ENCODE measurements at regions not wholly inside any gene's neighbourhood (a gene's known extent, or its start where the extent isn't known, plus 50 kb on each side); places are given as distances from the start of the nearest gene placed in this dataset.

DNA sequence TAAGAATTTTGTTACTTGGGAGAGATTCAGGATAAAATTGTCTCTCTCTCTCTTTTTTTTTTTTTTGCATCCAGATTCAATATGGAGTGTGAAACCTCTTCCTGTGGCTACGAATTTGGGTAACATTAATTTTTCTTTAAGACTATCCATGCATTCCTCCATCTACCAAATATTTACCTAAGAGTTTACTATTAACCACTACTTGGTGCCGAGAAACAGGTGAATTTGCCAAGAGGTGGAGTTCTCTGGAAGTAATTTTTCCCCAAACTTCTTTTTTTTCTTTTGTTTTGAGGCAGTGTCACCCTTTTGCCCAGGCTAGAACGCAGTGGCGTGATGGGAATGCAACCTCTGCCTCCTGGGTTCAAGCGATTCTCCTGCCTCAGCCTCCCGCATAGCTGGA, 206.3 kb upstream of the VLDLR start:
- DNase-seq (no peak), ATAC-seq (replicated peaks in 1 of 4) (no peak)
- WGBS (ENCODE audit: insufficient coverage): 100% methylated on average over 3 of the region's 6 CpGs
- Mint-ChIP-seq H3K36me3 (no peaks in the 10 kb centered on the region), H3K27ac (no peak overlapping the region), H3K9me3 (no peaks in the 10 kb centered on the region), H3K27me3 (peaks cover 0 to 18% of the 10 kb centered on the region in 2 donors), H3K4me1 (no peaks in the 10 kb centered on the region), H3K4me3 (no peak overlapping the region)
- POLR2A ChIA-PET: no interaction called here
- H3K27me3 ChIP-seq (replicated peaks in 1 of 2; ENCODE audit: control insufficient read depth in 2 of 2, extremely low read depth in 1 of 2, insufficient read depth in 2 of 2, low read length in 1 of 2): no peaks in the 10 kb centered on the region
- no peak overlapping the region for H3K4me3 ChIP-seq (ENCODE audit: control insufficient read depth in 1 of 2, extremely low read depth in 1 of 2, low read length in 1 of 2)
- H3K27ac ChIP-seq (ENCODE audit: low read length): no peak overlapping the region
- H3K36me3 ChIP-seq (ENCODE audit: control insufficient read depth in 2 of 2, extremely low read depth in 1 of 2, insufficient read depth in 1 of 2, low read length in 1 of 2): no peaks in the 10 kb centered on the region
- no peaks in the 10 kb centered on the region for H3K4me1 ChIP-seq (ENCODE audit: control insufficient read depth in 1 of 2, extremely low read depth in 1 of 2, insufficient read depth in 2 of 2, low read length in 2 of 2)
- no peaks in the 10 kb centered on the region for H3K9me3 ChIP-seq
- CTCF ChIA-PET: no interaction called here

- Histone ChIP-seq H3K4me1 (ENCODE audit: control insufficient read depth in 1 of 2, extremely low read depth in 1 of 2, insufficient read depth in 2 of 2, low read length in 2 of 2) (no peaks in the 10 kb centered on the region), H3K27me3 (replicated peaks in 1 of 2; ENCODE audit: control insufficient read depth in 2 of 2, extremely low read depth in 1 of 2, insufficient read depth in 2 of 2, low read length in 1 of 2) (no peaks in the 10 kb centered on the region), H3K9me3 (no peaks in the 10 kb centered on the region), H3K4me3 (ENCODE audit: control insufficient read depth in 1 of 2, extremely low read depth in 1 of 2, low read length in 1 of 2) (no peak overlapping the region), H3K36me3 (ENCODE audit: control insufficient read depth in 2 of 2, extremely low read depth in 1 of 2, insufficient read depth in 1 of 2, low read length in 1 of 2) (no peaks in the 10 kb centered on the region), H3K27ac (ENCODE audit: low read length) (no peak overlapping the region)
- ChIA-PET CTCF (no interaction called here), POLR2A (no interaction called here)
- Mint-ChIP-seq H3K27ac (no peak overlapping the region), H3K36me3 (no peaks in the 10 kb centered on the region), H3K4me3 (no peak overlapping the region), H3K9me3 (no peaks in the 10 kb centered on the region), H3K4me1 (no peaks in the 10 kb centered on the region), H3K27me3 (peaks cover 0 to 12% of the 10 kb centered on the region in 2 donors)
- DNase-seq (no peak), ATAC-seq (replicated peaks in 1 of 4) (no peak)
- no CpG with 5 or more reads among the region's 4 CpGs for WGBS (ENCODE audit: insufficient coverage)
Observed at GRCh38 chr9:2417730-2418129, 203.9 kb upstream of the VLDLR start.

- ATAC-seq (replicated peaks in 1 of 4) (no peak), DNase-seq (no peak)
- 50% methylated on average over 1 of the region's 2 CpGs for WGBS (ENCODE audit: insufficient coverage)
- ChIA-PET POLR2A (no interaction called here), CTCF (interaction anchor here in 1 of 2 donors (0.6 kb wide), 1 partner anchor 15 kb away, joined by 4 read pairs; no protein-coding TSS in a partner anchor)
- no peaks in the 10 kb centered on the region for H3K4me1 Mint-ChIP-seq
- H3K4me3 Mint-ChIP-seq: no peak overlapping the region
- Histone ChIP-seq H3K27ac (ENCODE audit: low read length) (no peak overlapping the region), H3K9me3 (no peaks in the 10 kb centered on the region), H3K36me3 (ENCODE audit: control insufficient read depth in 2 of 2, extremely low read depth in 1 of 2, insufficient read depth in 1 of 2, low read length in 1 of 2) (no peaks in the 10 kb centered on the region), H3K4me3 (ENCODE audit: control insufficient read depth in 1 of 2, extremely low read depth in 1 of 2, low read length in 1 of 2) (no peak overlapping the region), H3K27me3 (replicated peaks in 1 of 2; ENCODE audit: control insufficient read depth in 2 of 2, extremely low read depth in 1 of 2, insufficient read depth in 2 of 2, low read length in 1 of 2) (no peaks in the 10 kb centered on the region), H3K4me1 (ENCODE audit: control insufficient read depth in 1 of 2, extremely low read depth in 1 of 2, insufficient read depth in 2 of 2, low read length in 2 of 2) (no peaks in the 10 kb centered on the region)
- peaks cover 0 to 12% of the 10 kb centered on the region in 2 donors for H3K27me3 Mint-ChIP-seq
- no peaks in the 10 kb centered on the region for H3K36me3 Mint-ChIP-seq
- no peaks in the 10 kb centered on the region for H3K9me3 Mint-ChIP-seq
- no peak overlapping the region for H3K27ac Mint-ChIP-seq
Observed at GRCh38 chr9:2418619-2419018, 203.0 kb upstream of the VLDLR start.

DNA sequence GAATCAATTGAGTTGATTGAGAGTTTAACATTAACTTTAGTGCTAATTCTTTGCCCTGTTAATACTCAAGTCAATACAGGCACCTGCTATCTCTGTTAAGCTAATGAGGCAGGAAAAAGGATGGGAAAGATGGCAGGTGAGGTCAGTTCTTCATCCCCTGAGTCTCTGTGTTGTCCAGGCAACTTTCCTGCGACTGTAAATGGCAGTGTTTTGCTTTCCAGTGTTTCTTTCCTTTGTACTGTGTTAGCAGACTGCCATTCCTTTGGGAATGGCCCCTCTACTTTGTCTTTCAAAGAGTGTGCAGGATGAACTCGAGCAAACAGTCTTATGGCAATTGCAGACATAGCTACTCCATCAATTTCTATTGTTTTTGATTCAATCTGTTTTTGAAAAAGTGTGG, 202.2 kb upstream of the VLDLR start:
- H3K36me3 Mint-ChIP-seq: no peaks in the 10 kb centered on the region
- CTCF ChIA-PET: no interaction called here
- DNase-seq: no peak

DNA sequence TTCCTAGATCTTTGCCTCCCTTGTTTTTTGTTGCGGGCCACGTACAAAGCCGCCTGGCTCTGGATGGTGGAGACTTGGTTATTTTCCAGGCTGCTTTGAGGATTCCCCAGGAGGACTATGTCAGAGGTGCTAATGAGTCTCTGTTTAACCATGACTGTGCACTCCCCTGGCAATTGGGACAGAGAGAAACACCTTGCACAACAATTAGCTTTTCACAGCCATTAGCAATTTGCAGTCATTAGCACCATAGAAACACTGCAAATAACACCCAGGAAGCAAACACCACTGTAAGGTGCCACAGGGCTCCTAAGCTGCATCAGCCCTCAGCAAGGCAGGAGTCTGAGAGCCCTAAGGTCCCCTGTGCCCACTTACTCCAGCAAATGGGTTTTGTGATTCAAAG, 201.0 kb upstream of the VLDLR start:
- Mint-ChIP-seq H3K4me1 (no peaks in the 10 kb centered on the region), H3K27me3 (peaks cover 0 to 8% of the 10 kb centered on the region in 2 donors), H3K9me3 (no peaks in the 10 kb centered on the region), H3K36me3 (no peaks in the 10 kb centered on the region), H3K27ac (no peak overlapping the region), H3K4me3 (no peak overlapping the region)
- H3K27ac ChIP-seq (ENCODE audit: low read length): no peak overlapping the region
- H3K9me3 ChIP-seq: no peaks in the 10 kb centered on the region
- WGBS (ENCODE audit: insufficient coverage): 100% methylated on average over 3 of the region's 3 CpGs
- H3K36me3 ChIP-seq (ENCODE audit: control insufficient read depth in 2 of 2, extremely low read depth in 1 of 2, insufficient read depth in 1 of 2, low read length in 1 of 2): no peaks in the 10 kb centered on the region
- CTCF ChIA-PET: no interaction called here
- H3K4me1 ChIP-seq (ENCODE audit: control insufficient read depth in 1 of 2, extremely low read depth in 1 of 2, insufficient read depth in 2 of 2, low read length in 2 of 2): no peaks in the 10 kb centered on the region
- POLR2A ChIA-PET: no interaction called here
- H3K27me3 ChIP-seq (replicated peaks in 1 of 2; ENCODE audit: control insufficient read depth in 2 of 2, extremely low read depth in 1 of 2, insufficient read depth in 2 of 2, low read length in 1 of 2): no peaks in the 10 kb centered on the region
- DNase-seq (no peak), ATAC-seq (replicated peaks in 1 of 4) (no peak)
- no peak overlapping the region for H3K4me3 ChIP-seq (ENCODE audit: control insufficient read depth in 1 of 2, extremely low read depth in 1 of 2, low read length in 1 of 2)

More for the DNA sequence above, 202.2 kb upstream of the VLDLR start:
- Mint-ChIP-seq H3K9me3 (no peaks in the 10 kb centered on the region), H3K27me3 (peaks cover 0 to 8% of the 10 kb centered on the region in 2 donors), H3K4me3 (no peak overlapping the region), H3K27ac (no peak overlapping the region), H3K4me1 (no peaks in the 10 kb centered on the region)
- POLR2A ChIA-PET: no interaction called here
- Histone ChIP-seq H3K36me3 (ENCODE audit: control insufficient read depth in 2 of 2, extremely low read depth in 1 of 2, insufficient read depth in 1 of 2, low read length in 1 of 2) (no peaks in the 10 kb centered on the region), H3K9me3 (no peaks in the 10 kb centered on the region), H3K4me3 (ENCODE audit: control insufficient read depth in 1 of 2, extremely low read depth in 1 of 2, low read length in 1 of 2) (no peak overlapping the region), H3K27ac (ENCODE audit: low read length) (no peak overlapping the region), H3K4me1 (ENCODE audit: control insufficient read depth in 1 of 2, extremely low read depth in 1 of 2, insufficient read depth in 2 of 2, low read length in 2 of 2) (no peaks in the 10 kb centered on the region), H3K27me3 (replicated peaks in 1 of 2; ENCODE audit: control insufficient read depth in 2 of 2, extremely low read depth in 1 of 2, insufficient read depth in 2 of 2, low read length in 1 of 2) (no peaks in the 10 kb centered on the region)
- no peak for ATAC-seq (replicated peaks in 1 of 4)
- 27% methylated on average over 1 of the region's 2 CpGs for WGBS (ENCODE audit: insufficient coverage)

GRCh38 chr9:2424619-2425033, 197.0 kb upstream of the VLDLR start:
- Mint-ChIP-seq H3K27ac (no peak overlapping the region), H3K9me3 (no peaks in the 10 kb centered on the region), H3K27me3 (peaks cover 0 to 4% of the 10 kb centered on the region in 2 donors), H3K4me3 (no peak overlapping the region), H3K36me3 (no peaks in the 10 kb centered on the region), H3K4me1 (no peaks in the 10 kb centered on the region)
- Histone ChIP-seq H3K27me3 (replicated peaks in 1 of 2; ENCODE audit: control insufficient read depth in 2 of 2, extremely low read depth in 1 of 2, insufficient read depth in 2 of 2, low read length in 1 of 2) (no peaks in the 10 kb centered on the region), H3K4me1 (ENCODE audit: control insufficient read depth in 1 of 2, extremely low read depth in 1 of 2, insufficient read depth in 2 of 2, low read length in 2 of 2) (no peaks in the 10 kb centered on the region), H3K36me3 (ENCODE audit: control insufficient read depth in 2 of 2, extremely low read depth in 1 of 2, insufficient read depth in 1 of 2, low read length in 1 of 2) (no peaks in the 10 kb centered on the region), H3K9me3 (no peaks in the 10 kb centered on the region), H3K4me3 (ENCODE audit: control insufficient read depth in 1 of 2, extremely low read depth in 1 of 2, low read length in 1 of 2) (no peak overlapping the region), H3K27ac (ENCODE audit: low read length) (no peak overlapping the region)
- DNase-seq (no peak), ATAC-seq (replicated peaks in 1 of 4) (no peak)
- WGBS (ENCODE audit: insufficient coverage): no CpG with 5 or more reads among the region's 2 CpGs
- ChIA-PET POLR2A (no interaction called here), CTCF (interaction anchor here in 1 of 2 donors (0.6 kb wide), 1 partner anchor 21 kb away, joined by 3 read pairs; no protein-coding TSS in a partner anchor)

GRCh38 chr9:2425676-2426075, 195.9 kb upstream of the VLDLR start:
- Mint-ChIP-seq H3K27me3 (peaks cover 0 to 4% of the 10 kb centered on the region in 2 donors), H3K4me1 (no peaks in the 10 kb centered on the region), H3K9me3 (no peaks in the 10 kb centered on the region), H3K36me3 (no peaks in the 10 kb centered on the region), H3K4me3 (no peak overlapping the region), H3K27ac (no peak overlapping the region)
- no peak overlapping the region for H3K27ac ChIP-seq (ENCODE audit: low read length)
- no peak overlapping the region for H3K4me3 ChIP-seq (ENCODE audit: control insufficient read depth in 1 of 2, extremely low read depth in 1 of 2, low read length in 1 of 2)
- ChIA-PET CTCF (no interaction called here), POLR2A (no interaction called here)
- H3K36me3 ChIP-seq (ENCODE audit: control insufficient read depth in 2 of 2, extremely low read depth in 1 of 2, insufficient read depth in 1 of 2, low read length in 1 of 2): no peaks in the 10 kb centered on the region
- no peak for ATAC-seq (replicated peaks in 1 of 4)
- no peaks in the 10 kb centered on the region for H3K9me3 ChIP-seq
- no peaks in the 10 kb centered on the region for H3K4me1 ChIP-seq (ENCODE audit: control insufficient read depth in 1 of 2, extremely low read depth in 1 of 2, insufficient read depth in 2 of 2, low read length in 2 of 2)
- WGBS (ENCODE audit: insufficient coverage): no CpG with 5 or more reads among the region's 2 CpGs
- H3K27me3 ChIP-seq (replicated peaks in 1 of 2; ENCODE audit: control insufficient read depth in 2 of 2, extremely low read depth in 1 of 2, insufficient read depth in 2 of 2, low read length in 1 of 2): no peaks in the 10 kb centered on the region
- DNase-seq: no peak
